HUES48 (cell line): ENCODE measurements at regions not wholly inside any gene's neighbourhood (a gene's known extent, or its start where the extent isn't known, plus 50 kb on each side); places are given as distances from the start of the nearest gene placed in this dataset.
"Not testable (repeated sequence)": the region's sequence is repeated elsewhere in the genome, so short reads cannot be mapped to it uniquely, and the experiment has no call there.

Experiments used
- H3K27ac ChIP-seq: one replicate; pipeline ENCODE4 v1.7.0; 2013; ENCODE audit warnings: low read depth, low read length, inconsistent platforms
- H3K27me3 ChIP-seq: 2 replicates; pipeline ENCODE4 v1.6.1; 2013; ENCODE audit warnings: mild to moderate bottlenecking, low read length; ENCODE audit not compliant: control insufficient read depth, insufficient read depth
- H3K36me3 ChIP-seq: 2 replicates; pipeline ENCODE4 v1.6.1; 2013; ENCODE audit warnings: low read length; ENCODE audit not compliant: control insufficient read depth, insufficient read depth
- H3K4me1 ChIP-seq: 2 replicates; pipeline ENCODE4 v1.6.1; 2013; ENCODE audit warnings: mild to moderate bottlenecking, low read length; ENCODE audit not compliant: control insufficient read depth, insufficient read depth
- H3K4me3 ChIP-seq: 2 replicates; pipeline ENCODE4 v1.5.1; 2013; ENCODE audit warnings: mild to moderate bottlenecking, low read depth, low read length
- H3K9ac ChIP-seq: 2 replicates; pipeline ENCODE4 v1.6.1; 2013; ENCODE audit warnings: mild to moderate bottlenecking, low read depth, low read length, moderate library complexity
- H3K9me3 ChIP-seq: 2 replicates; pipeline ENCODE4 v1.6.1; 2013; ENCODE audit warnings: low read length; ENCODE audit not compliant: control insufficient read depth, insufficient read depth

- no peaks in the 10 kb centered on the region for H3K9me3 ChIP-seq
- H3K36me3 ChIP-seq = no peaks in the 10 kb centered on the region
- H3K4me1 ChIP-seq = no peaks in the 10 kb centered on the region; the same call in 1 of the 2 replicates
- H3K4me3 ChIP-seq = no peak overlapping the region
- no peak overlapping the region for H3K9ac ChIP-seq
- H3K27me3 ChIP-seq = no peaks in the 10 kb centered on the region
- no peak overlapping the region for H3K27ac ChIP-seq
Observed at GRCh38 chr10:125407000-125407502, 246.7 kb upstream of the CTBP2 start.

- not testable (repeated sequence) for H3K4me3 ChIP-seq, H3K9me3 ChIP-seq, H3K9ac ChIP-seq, H3K27me3 ChIP-seq, H3K36me3 ChIP-seq, H3K27ac ChIP-seq, H3K4me1 ChIP-seq
Observed at GRCh38 chr10:125404902-125405301, 244.5 kb upstream of the CTBP2 start.

- Histone ChIP-seq H3K27ac (no peak overlapping the region), H3K36me3 (no peaks in the 10 kb centered on the region), H3K4me3 (no peak overlapping the region), H3K9me3 (no peaks in the 10 kb centered on the region), H3K9ac (no peak overlapping the region), H3K27me3 (no peaks in the 10 kb centered on the region), H3K4me1 (peaks cover 5% of the 10 kb centered on the region; the same call in 1 of the 2 replicates)
Observed at GRCh38 chr10:125401462-125401861, 241.1 kb upstream of the CTBP2 start.

- Histone ChIP-seq H3K4me1 (peaks cover 5% of the 10 kb centered on the region; the same call in 1 of the 2 replicates), H3K36me3 (no peaks in the 10 kb centered on the region), H3K9me3 (no peaks in the 10 kb centered on the region), H3K27ac (no peak overlapping the region), H3K9ac (no peak overlapping the region), H3K27me3 (no peaks in the 10 kb centered on the region), H3K4me3 (no peak overlapping the region)
Observed at GRCh38 chr10:125399289-125399688, 238.9 kb upstream of the CTBP2 start.

- H3K4me1 ChIP-seq = peaks cover 5% of the 10 kb centered on the region; the same call in 1 of the 2 replicates
- H3K27ac ChIP-seq = no peak overlapping the region
- H3K9me3 ChIP-seq = no peaks in the 10 kb centered on the region
- no peak overlapping the region for H3K4me3 ChIP-seq
- no peaks in the 10 kb centered on the region for H3K27me3 ChIP-seq
- no peaks in the 10 kb centered on the region for H3K36me3 ChIP-seq
- no peak overlapping the region for H3K9ac ChIP-seq
Observed at GRCh38 chr10:125398270-125398669, 237.9 kb upstream of the CTBP2 start.

- Histone ChIP-seq H3K9me3 (no peaks in the 10 kb centered on the region), H3K4me3 (no peak overlapping the region), H3K4me1 (peaks cover 5% of the 10 kb centered on the region; the same call in 1 of the 2 replicates), H3K36me3 (no peaks in the 10 kb centered on the region), H3K9ac (no peak overlapping the region), H3K27me3 (no peaks in the 10 kb centered on the region), H3K27ac (no peak overlapping the region)
Observed at GRCh38 chr10:125397608-125398007, 237.2 kb upstream of the CTBP2 start.

- H3K9me3 ChIP-seq = no peaks in the 10 kb centered on the region
Observed at GRCh38 chr10:125396676-125397075, 236.3 kb upstream of the CTBP2 start.

GRCh38 chr10:125392609-125393008 lies 232.2 kb upstream of the CTBP2 start:
- Histone ChIP-seq H3K27ac (no peak overlapping the region), H3K9me3 (peaks cover 11% of the 10 kb centered on the region), H3K4me3 (no peak overlapping the region), H3K4me1 (no peaks in the 10 kb centered on the region), H3K9ac (no peak overlapping the region), H3K27me3 (no peaks in the 10 kb centered on the region), H3K36me3 (no peaks in the 10 kb centered on the region)

More at GRCh38 chr10:125396676-125397075, 236.3 kb upstream of the CTBP2 start:
- Histone ChIP-seq H3K9ac (no peak overlapping the region), H3K27me3 (no peaks in the 10 kb centered on the region), H3K27ac (no peak overlapping the region), H3K4me3 (no peak overlapping the region), H3K36me3 (no peaks in the 10 kb centered on the region), H3K4me1 (peaks cover 5% of the 10 kb centered on the region; the same call in 1 of the 2 replicates)

- Histone ChIP-seq H3K27me3 (no peaks in the 10 kb centered on the region), H3K9ac (no peak overlapping the region), H3K36me3 (no peaks in the 10 kb centered on the region), H3K4me1 (no peaks in the 10 kb centered on the region), H3K27ac (no peak overlapping the region), H3K9me3 (peaks cover 11% of the 10 kb centered on the region), H3K4me3 (no peak overlapping the region)
Observed at GRCh38 chr10:125392154-125392553, 231.8 kb upstream of the CTBP2 start.

- Histone ChIP-seq H3K9me3 (peaks cover 11% of the 10 kb centered on the region), H3K27ac (no peak overlapping the region), H3K36me3 (no peaks in the 10 kb centered on the region)
Observed at GRCh38 chr10:125389648-125390047, 229.3 kb upstream of the CTBP2 start.

GRCh38 chr10:125379592-125379991 lies 219.2 kb upstream of the CTBP2 start:
- Histone ChIP-seq H3K4me1 (no peaks in the 10 kb centered on the region), H3K9ac (no peak overlapping the region), H3K36me3 (no peaks in the 10 kb centered on the region), H3K27ac (no peak overlapping the region), H3K4me3 (no peak overlapping the region), H3K27me3 (no peaks in the 10 kb centered on the region), H3K9me3 (no peaks in the 10 kb centered on the region; the same call in 1 of the 2 replicates)

More at GRCh38 chr10:125389648-125390047, 229.3 kb upstream of the CTBP2 start:
- Histone ChIP-seq H3K9ac (no peak overlapping the region), H3K4me3 (no peak overlapping the region), H3K4me1 (no peaks in the 10 kb centered on the region), H3K27me3 (no peaks in the 10 kb centered on the region)
